T-cell (primary cell): ENCODE measurements at regions not wholly inside any gene's neighbourhood (a gene's known extent, or its start where the extent isn't known, plus 50 kb on each side); places are given as distances from the start of the nearest gene placed in this dataset.

ENCODE experiments used
- ATAC-seq, 4 experiments: fragments of 200-7000 bp in 3 of 4; fragments of 150-1000 bp in 1 of 4; cut with Tn5 transposase; replicated peaks in 1 of 4; 1 replicate in 3 of 4; 2 replicates in 1 of 4; pipeline ENCODE4 v1.10.0; 2021; ENCODE audit warnings: moderate library complexity in 3 of 4, mild to moderate bottlenecking in 2 of 4, moderate number of reproducible peaks in 1 of 4
- CTCF ChIA-PET, 2 donors: fragments of 300-600 bp; sonication (Branson Sonifier 250); formaldehyde crosslinking; loops; one replicate each; lab custom pipeline; 2022; ENCODE audit warnings: antibody characterized with exemption in 2 of 2; lab: Charles Lee
- POLR2A ChIA-PET, 2 donors: fragments of 300-600 bp; sonication (Branson Sonifier 250); formaldehyde crosslinking; loops; one replicate each; lab custom pipeline; 2022; ENCODE audit warnings: antibody characterized with exemption in 2 of 2; lab: Charles Lee
- DNase-seq, 35 experiments: peaks; one replicate each; pipeline versions ENCODE4 v3.0.0 to v3.0.0-alpha.2; 2013 to 2023
- H3K27ac ChIP-seq: one replicate; pipeline ENCODE4 v1.5.1; 2013; ENCODE audit warnings: low read length
- H3K27me3 ChIP-seq, 2 experiments: replicated peaks in 1 of 2; 1 replicate in 1 of 2; 2 replicates in 1 of 2; pipeline versions ENCODE4 v1.6.1 to v1.7.0; 2013; ENCODE audit warnings: low read length in 1 of 2, mixed read lengths in 1 of 2; ENCODE audit not compliant: control insufficient read depth in 2 of 2, insufficient read depth in 2 of 2; ENCODE audit errors: extremely low read depth in 1 of 2
- H3K36me3 ChIP-seq, 2 donors: 1 replicate in 1 of 2; 2 replicates in 1 of 2; pipeline versions ENCODE4 v1.6.1 to v1.7.0; 2013; ENCODE audit warnings: low read length in 1 of 2; ENCODE audit not compliant: control insufficient read depth in 2 of 2, insufficient read depth in 1 of 2; ENCODE audit errors: extremely low read depth in 1 of 2
- H3K4me1 ChIP-seq, 2 experiments: 1 replicate in 1 of 2; 2 replicates in 1 of 2; pipeline versions ENCODE4 v1.6.1 to v1.7.0; 2013; ENCODE audit warnings: low read length in 2 of 2, mixed read lengths in 1 of 2; ENCODE audit not compliant: insufficient read depth in 2 of 2, control insufficient read depth in 1 of 2; ENCODE audit errors: extremely low read depth in 1 of 2
- H3K4me3 ChIP-seq, 2 donors: 1 replicate in 1 of 2; 2 replicates in 1 of 2; pipeline versions ENCODE4 v1.5.1 to v1.7.0; 2013; ENCODE audit warnings: mild to moderate bottlenecking in 2 of 2, low read length in 1 of 2, moderate library complexity in 1 of 2; ENCODE audit not compliant: control insufficient read depth in 1 of 2; ENCODE audit errors: extremely low read depth in 1 of 2
- H3K9me3 ChIP-seq: 2 replicates; pipeline ENCODE4 v1.7.0; 2013
- H3K27ac Mint-ChIP-seq, 2 donors: one replicate each; pipeline ENCODE4 v1.8.0; 2020 to 2021; ENCODE audit warnings: mild to moderate bottlenecking in 2 of 2, mixed read lengths in 2 of 2
- H3K27me3 Mint-ChIP-seq, 2 donors: one replicate each; pipeline ENCODE4 v1.8.0; 2021 to 2022; ENCODE audit warnings: mixed read lengths in 2 of 2
- H3K36me3 Mint-ChIP-seq: one replicate; pipeline ENCODE4 v1.8.0; 2021; ENCODE audit warnings: mixed read lengths
- H3K4me1 Mint-ChIP-seq, 3 donors: one replicate each; pipeline ENCODE4 v1.8.0; 2020 to 2022; ENCODE audit warnings: mixed read lengths in 3 of 3, mild to moderate bottlenecking in 1 of 3
- H3K4me3 Mint-ChIP-seq, 3 donors: one replicate each; pipeline ENCODE4 v1.8.0; 2020 to 2022; ENCODE audit warnings: mild to moderate bottlenecking in 3 of 3, mixed read lengths in 3 of 3, moderate library complexity in 3 of 3
- H3K9me3 Mint-ChIP-seq, 3 donors: one replicate each; pipeline ENCODE4 v1.8.0; 2020 to 2022; ENCODE audit warnings: mixed read lengths in 3 of 3
- WGBS: methylation state at CpG from one replicate; pipeline ENCODE4 v1.1.5; 2013; ENCODE audit warnings: missing lambda C conversion rate; ENCODE audit not compliant: insufficient coverage; 5-methylcytosine and 5-hydroxymethylcytosine counted together

- Mint-ChIP-seq H3K4me1 (peaks cover 0 to 1% (median 0%) of the 10 kb centered on the region in 3 donors), H3K36me3 (peaks cover 6% of the 10 kb centered on the region), H3K9me3 (peaks cover 0 to 27% (median 10%) of the 10 kb centered on the region in 3 donors), H3K27ac (no peak overlapping the region), H3K27me3 (no peaks in the 10 kb centered on the region), H3K4me3 (no peak overlapping the region)
- Histone ChIP-seq H3K4me3 (no peak overlapping the region), H3K27me3 (no peaks in the 10 kb centered on the region), H3K4me1 (no peaks in the 10 kb centered on the region), H3K27ac (no peak overlapping the region), H3K9me3 (no peaks in the 10 kb centered on the region), H3K36me3 (no peaks in the 10 kb centered on the region)
- ATAC-seq (no peak), DNase-seq (no peak)
- ChIA-PET CTCF (interaction anchor here in 1 of 2 donors (0.7 kb wide), 1 partner anchor 190 kb away, joined by 10 read pairs; no protein-coding TSS in a partner anchor), POLR2A (no interaction called here)
- 100% methylated on average over 5 of the region's 11 CpGs for WGBS
Measured at GRCh38 chr9:7597716-7598115, 201.9 kb downstream of the DMAC1 start.

GRCh38 chr9:7592321-7593316 is 207.0 kb downstream of the DMAC1 start:
- POLR2A ChIA-PET = no interaction called here
- no peak overlapping the region for H3K4me3 Mint-ChIP-seq
- H3K9me3 Mint-ChIP-seq = peaks cover 0 to 27% (median 10%) of the 10 kb centered on the region in 3 donors
- ATAC-seq = no peak
- H3K4me1 Mint-ChIP-seq = peaks cover 0 to 1% (median 0%) of the 10 kb centered on the region in 3 donors
- H3K4me3 ChIP-seq = no peak overlapping the region
- no peaks in the 10 kb centered on the region for H3K4me1 ChIP-seq
- no peak overlapping the region for H3K27ac Mint-ChIP-seq
- 90% methylated on average over 2 of the region's 10 CpGs for WGBS
- no peaks in the 10 kb centered on the region for H3K27me3 ChIP-seq
- no peaks in the 10 kb centered on the region for H3K36me3 ChIP-seq
- no peaks in the 10 kb centered on the region for H3K9me3 ChIP-seq
- DNase-seq = no peak
- CTCF ChIA-PET = interaction anchor here in 1 of 2 donors (0.8 kb wide), 1 partner anchor 22 kb away, joined by 4 read pairs; no protein-coding TSS in a partner anchor
- H3K27ac ChIP-seq = no peak overlapping the region
- peaks cover 6% of the 10 kb centered on the region for H3K36me3 Mint-ChIP-seq
- no peaks in the 10 kb centered on the region for H3K27me3 Mint-ChIP-seq

- CTCF ChIA-PET = interaction anchor here (0.6 to 0.8 kb wide), 2 partner anchors 21 to 22 kb away, joined by 3 to 4 read pairs; no protein-coding TSS in a partner anchor
- H3K36me3 Mint-ChIP-seq = peaks cover 6% of the 10 kb centered on the region
- no peak overlapping the region for H3K27ac Mint-ChIP-seq
Measured at GRCh38 chr9:7591501-7591900, 208.1 kb downstream of the DMAC1 start.

GRCh38 chr9:7580568-7580967 is 219.0 kb downstream of the DMAC1 start:
- 100% methylated on average over 1 of the region's 5 CpGs for WGBS

More at GRCh38 chr9:7591501-7591900, 208.1 kb downstream of the DMAC1 start:
- H3K27me3 Mint-ChIP-seq = no peaks in the 10 kb centered on the region
- H3K27ac ChIP-seq = no peak overlapping the region
- peaks cover 0 to 27% (median 10%) of the 10 kb centered on the region in 3 donors for H3K9me3 Mint-ChIP-seq
- POLR2A ChIA-PET = interaction anchor here in 1 of 2 donors (0.6 kb wide), 1 partner anchor 426 kb away, joined by 3 read pairs; no protein-coding TSS in a partner anchor
- 100% methylated on average over 2 of the region's 2 CpGs for WGBS
- H3K36me3 ChIP-seq = no peaks in the 10 kb centered on the region
- no peaks in the 10 kb centered on the region for H3K9me3 ChIP-seq
- ATAC-seq (no peak), DNase-seq (no peak)
- no peaks in the 10 kb centered on the region for H3K4me1 Mint-ChIP-seq
- no peaks in the 10 kb centered on the region for H3K27me3 ChIP-seq
- H3K4me1 ChIP-seq = no peaks in the 10 kb centered on the region
- no peak overlapping the region for H3K4me3 Mint-ChIP-seq
- H3K4me3 ChIP-seq = no peak overlapping the region

GRCh38 chr9:7579351-7579750 is 220.2 kb downstream of the DMAC1 start:
- Mint-ChIP-seq H3K36me3 (no peaks in the 10 kb centered on the region), H3K27ac (no peak overlapping the region), H3K4me1 (no peaks in the 10 kb centered on the region), H3K4me3 (no peak overlapping the region), H3K27me3 (no peaks in the 10 kb centered on the region), H3K9me3 (no peaks in the 10 kb centered on the region)
- ATAC-seq = no peak
- WGBS = 83% methylated on average over 1 of the region's 1 CpG
- H3K27me3 ChIP-seq = no peaks in the 10 kb centered on the region
- DNase-seq = no peak
- ChIA-PET POLR2A (no interaction called here), CTCF (no interaction called here)
- no peaks in the 10 kb centered on the region for H3K36me3 ChIP-seq
- H3K27ac ChIP-seq = no peak overlapping the region
- H3K4me3 ChIP-seq = no peak overlapping the region
- no peaks in the 10 kb centered on the region for H3K9me3 ChIP-seq
- H3K4me1 ChIP-seq = no peaks in the 10 kb centered on the region

More at GRCh38 chr9:7580568-7580967, 219.0 kb downstream of the DMAC1 start:
- Mint-ChIP-seq H3K27ac (no peak overlapping the region), H3K4me3 (no peak overlapping the region), H3K9me3 (no peaks in the 10 kb centered on the region), H3K36me3 (no peaks in the 10 kb centered on the region), H3K4me1 (no peaks in the 10 kb centered on the region), H3K27me3 (no peaks in the 10 kb centered on the region)
- ATAC-seq = no peak
- no peaks in the 10 kb centered on the region for H3K4me1 ChIP-seq
- CTCF ChIA-PET = no interaction called here
- no peak overlapping the region for H3K4me3 ChIP-seq
- H3K36me3 ChIP-seq = no peaks in the 10 kb centered on the region
- no peak for DNase-seq
- H3K27ac ChIP-seq = no peak overlapping the region
- H3K9me3 ChIP-seq = no peaks in the 10 kb centered on the region
- H3K27me3 ChIP-seq = no peaks in the 10 kb centered on the region
- POLR2A ChIA-PET = no interaction called here

GRCh38 chr9:7578951-7579350 is 220.6 kb downstream of the DMAC1 start:
- Mint-ChIP-seq H3K4me1 (no peaks in the 10 kb centered on the region), H3K27me3 (no peaks in the 10 kb centered on the region), H3K36me3 (no peaks in the 10 kb centered on the region), H3K9me3 (no peaks in the 10 kb centered on the region), H3K4me3 (no peak overlapping the region), H3K27ac (no peak overlapping the region)
- ATAC-seq = no peak
- H3K27me3 ChIP-seq = no peaks in the 10 kb centered on the region
- 78% methylated on average over 1 of the region's 3 CpGs for WGBS
- H3K9me3 ChIP-seq = no peaks in the 10 kb centered on the region
- H3K4me1 ChIP-seq = no peaks in the 10 kb centered on the region
- no peak overlapping the region for H3K27ac ChIP-seq
- CTCF ChIA-PET = interaction anchor here in 1 of 2 donors (0.6 kb wide), 1 partner anchor 128 kb away, joined by 3 read pairs; no protein-coding TSS in a partner anchor
- no peak for DNase-seq
- no peaks in the 10 kb centered on the region for H3K36me3 ChIP-seq
- POLR2A ChIA-PET = no interaction called here
- H3K4me3 ChIP-seq = no peak overlapping the region
